ENCODE measurements at regions not wholly inside any gene's neighbourhood (a gene's known extent, or its start where the extent isn't known, plus 50 kb on each side); places are given as distances from the start of the nearest gene placed in this dataset.
A peak's percentile ranks its signal among the peaks of the same experiment; 100 is the strongest.

- H3K4me3 ChIP-seq (ENCODE audit: low read depth, low read length) = no peak overlapping the region
- in situ Hi-C loops (cut with HindIII; ENCODE audit: low sequenced_read_pairs) = no loop called here
- no peak for TF ChIP-seq CTCF (IDR thresholded peaks at IDR 0.05; ENCODE audit: low read depth, low read length)
- peak; percentile 82 for DNase-seq (ENCODE audit: low read depth, low spot score)
Observed at GRCh38 chr17:72362376-72363088, 241.7 kb downstream of the SOX9 start.

- peak; percentile 29 for DNase-seq (ENCODE audit: low read depth, low spot score)
- TF ChIP-seq CTCF (IDR thresholded peaks at IDR 0.05; ENCODE audit: low read depth, low read length) = no peak
Observed at GRCh38 chr17:72363089-72363610, 242.3 kb downstream of the SOX9 start.

GRCh38 chr17:72365857-72366414 is 245.1 kb downstream of the SOX9 start:
- no peak overlapping the region for H3K4me3 ChIP-seq (ENCODE audit: low read depth, low read length)
- peak; percentile 70 for DNase-seq (ENCODE audit: low read depth, low spot score)
- in situ Hi-C loops (cut with HindIII; ENCODE audit: low sequenced_read_pairs) = no loop called here
- TF ChIP-seq CTCF (IDR thresholded peaks at IDR 0.05; ENCODE audit: low read depth, low read length) = no peak

More at GRCh38 chr17:72363089-72363610, 242.3 kb downstream of the SOX9 start:
- H3K4me3 ChIP-seq (ENCODE audit: low read depth, low read length) = no peak overlapping the region
- in situ Hi-C loops (cut with HindIII; ENCODE audit: low sequenced_read_pairs) = no loop called here

GRCh38 chr17:72366626-72367025 is 245.8 kb downstream of the SOX9 start:
- no peak overlapping the region for H3K4me3 ChIP-seq (ENCODE audit: low read depth, low read length)
- no peak for DNase-seq (ENCODE audit: low read depth, low spot score)
- in situ Hi-C loops (cut with HindIII; ENCODE audit: low sequenced_read_pairs) = no loop called here
- TF ChIP-seq CTCF (IDR thresholded peaks at IDR 0.05; ENCODE audit: low read depth, low read length) = no peak

GRCh38 chr17:72368191-72368590 is 247.4 kb downstream of the SOX9 start:
- no peak overlapping the region for H3K4me3 ChIP-seq (ENCODE audit: low read depth, low read length)
- in situ Hi-C loops (cut with HindIII; ENCODE audit: low sequenced_read_pairs) = no loop called here
- no peak for DNase-seq (ENCODE audit: low read depth, low spot score)
- TF ChIP-seq CTCF (IDR thresholded peaks at IDR 0.05; ENCODE audit: low read depth, low read length) = no peak

- in situ Hi-C loops (cut with HindIII; ENCODE audit: low sequenced_read_pairs) = no loop called here
- DNase-seq (ENCODE audit: low read depth, low spot score) = no peak
- TF ChIP-seq CTCF (IDR thresholded peaks at IDR 0.05; ENCODE audit: low read depth, low read length) = no peak
- no peak overlapping the region for H3K4me3 ChIP-seq (ENCODE audit: low read depth, low read length)
Observed at GRCh38 chr17:72369366-72369765, 248.5 kb downstream of the SOX9 start.
